DND-41 (cell line): ENCODE measurements at regions not wholly inside any gene's neighbourhood (a gene's known extent, or its start where the extent isn't known, plus 50 kb on each side); places are given as distances from the start of the nearest gene placed in this dataset.

Source experiments
- EZH2 ChIP-seq: IDR thresholded peaks from 3 replicates; pipeline ENCODE4 v1.6.1; 2012; ENCODE audit warnings: borderline replicate concordance, low read depth, mild to moderate bottlenecking, moderate library complexity, low read length, inconsistent platforms; ENCODE audit not compliant: severe bottlenecking
- TF ChIP-seq, protein P1 (sequence below): IDR thresholded peaks from 2 replicates; pipeline ENCODE4 v1.5.1; 2012; ENCODE audit warnings: borderline replicate concordance, low read length, moderate library complexity, mild to moderate bottlenecking; ENCODE audit not compliant: poor library complexity, severe bottlenecking; ENCODE audit errors: extremely low read depth

DNA sequence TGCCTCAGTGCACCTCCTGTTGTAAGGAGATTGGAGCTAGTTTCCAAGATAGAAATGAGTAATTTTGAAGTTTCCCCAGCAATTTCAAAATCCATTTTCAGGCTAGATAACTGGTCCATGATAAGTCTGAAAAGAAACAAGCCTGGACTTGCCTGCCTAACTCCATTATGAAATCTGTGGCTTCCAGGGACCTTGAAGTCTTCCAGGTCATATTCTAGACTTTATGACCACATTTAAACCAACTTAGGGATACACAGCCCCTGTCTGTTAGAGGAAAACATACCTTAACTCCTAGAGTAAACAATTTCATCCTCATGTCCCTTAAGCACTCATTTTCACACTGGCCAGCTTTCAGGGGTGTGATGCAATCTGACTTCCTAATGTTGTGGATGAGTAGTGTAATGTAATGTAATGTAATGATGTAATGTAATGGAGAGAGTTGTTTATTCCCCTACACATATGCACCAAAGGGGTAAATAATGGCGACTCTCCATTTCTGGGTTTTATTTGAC, 96.7 kb upstream of the FAM20A start:
- TF ChIP-seq, protein P1, sequence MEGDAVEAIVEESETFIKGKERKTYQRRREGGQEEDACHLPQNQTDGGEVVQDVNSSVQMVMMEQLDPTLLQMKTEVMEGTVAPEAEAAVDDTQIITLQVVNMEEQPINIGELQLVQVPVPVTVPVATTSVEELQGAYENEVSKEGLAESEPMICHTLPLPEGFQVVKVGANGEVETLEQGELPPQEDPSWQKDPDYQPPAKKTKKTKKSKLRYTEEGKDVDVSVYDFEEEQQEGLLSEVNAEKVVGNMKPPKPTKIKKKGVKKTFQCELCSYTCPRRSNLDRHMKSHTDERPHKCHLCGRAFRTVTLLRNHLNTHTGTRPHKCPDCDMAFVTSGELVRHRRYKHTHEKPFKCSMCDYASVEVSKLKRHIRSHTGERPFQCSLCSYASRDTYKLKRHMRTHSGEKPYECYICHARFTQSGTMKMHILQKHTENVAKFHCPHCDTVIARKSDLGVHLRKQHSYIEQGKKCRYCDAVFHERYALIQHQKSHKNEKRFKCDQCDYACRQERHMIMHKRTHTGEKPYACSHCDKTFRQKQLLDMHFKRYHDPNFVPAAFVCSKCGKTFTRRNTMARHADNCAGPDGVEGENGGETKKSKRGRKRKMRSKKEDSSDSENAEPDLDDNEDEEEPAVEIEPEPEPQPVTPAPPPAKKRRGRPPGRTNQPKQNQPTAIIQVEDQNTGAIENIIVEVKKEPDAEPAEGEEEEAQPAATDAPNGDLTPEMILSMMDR = no peak
- no peak for TF ChIP-seq EZH2
